ENCODE measurements at regions not wholly inside any gene's neighbourhood (a gene's known extent, or its start where the extent isn't known, plus 50 kb on each side); places are given as distances from the start of the nearest gene placed in this dataset.
"Not testable (repeated sequence)": the region's sequence is repeated elsewhere in the genome, so short reads cannot be mapped to it uniquely, and the experiment has no call there.

DNA sequence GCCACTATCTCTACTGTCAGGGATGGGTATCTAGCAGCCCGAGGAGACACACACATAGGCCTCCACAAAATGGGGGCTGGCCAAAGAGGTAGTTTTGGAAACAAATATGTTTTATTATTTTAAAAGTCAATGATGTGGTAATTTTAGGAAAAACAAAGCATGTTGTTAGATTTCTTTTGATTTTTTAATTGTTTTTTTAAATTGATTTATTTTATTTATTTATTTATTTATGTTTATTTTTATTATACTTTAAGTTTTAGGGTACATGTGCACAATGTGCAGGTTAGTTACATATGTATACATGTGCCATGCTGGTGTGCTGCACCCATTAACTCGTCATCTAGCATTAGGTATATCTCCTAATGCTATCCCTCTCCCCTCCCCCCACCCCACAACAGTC lies 194.8 kb downstream of the EMP1 start:
- WGBS (ENCODE audit: insufficient coverage, low lambda C conversion rate) = no CpG with 5 or more reads among the region's 2 CpGs
- not testable (repeated sequence) for DNase-seq; H3K27ac ChIP-seq (ENCODE audit: low read length)

GRCh38 chr12:13390918-13391317 lies 194.4 kb downstream of the EMP1 start:
- no peak overlapping the region for H3K27ac ChIP-seq (ENCODE audit: low read length)
- no peak for DNase-seq

More for the DNA sequence above, 194.8 kb downstream of the EMP1 start:
- not testable (repeated sequence) for H3K4me1 ChIP-seq (ENCODE audit: control insufficient read depth, insufficient read depth, low read length); H3K36me3 ChIP-seq (ENCODE audit: control insufficient read depth, insufficient read depth, low read length); H3K4me3 ChIP-seq (ENCODE audit: low read length); H3K27me3 ChIP-seq (ENCODE audit: control insufficient read depth, insufficient read depth, low read length); H3K9me3 ChIP-seq (ENCODE audit: control insufficient read depth, low read depth, low read length)

DNA sequence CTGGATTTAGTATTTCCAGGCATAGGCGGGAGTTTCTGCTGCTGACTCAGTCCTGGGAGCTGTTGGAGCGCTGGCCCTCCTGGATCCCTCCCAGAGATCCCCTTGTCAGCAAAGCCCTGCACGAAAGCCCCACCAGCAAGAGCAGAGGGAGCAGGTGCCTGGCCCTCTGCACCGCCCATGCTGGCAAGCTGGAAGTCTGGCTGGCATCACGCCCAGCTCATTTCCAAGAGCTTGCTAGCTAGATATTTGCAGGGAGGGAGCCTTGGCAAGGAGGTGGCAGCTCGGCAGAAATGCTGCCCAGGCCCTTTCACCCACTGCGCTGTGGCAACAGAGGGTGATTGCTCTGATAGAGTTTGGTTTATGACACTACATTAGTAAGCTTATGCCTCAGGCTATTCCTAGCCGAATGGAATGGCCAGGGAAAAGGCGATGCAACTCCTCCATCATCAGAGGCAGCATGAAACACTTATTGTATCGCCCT lies 193.9 kb downstream of the EMP1 start:
- Histone ChIP-seq H3K4me3 (ENCODE audit: low read length) (no peak overlapping the region), H3K9me3 (ENCODE audit: control insufficient read depth, low read depth, low read length) (no peaks in the 10 kb centered on the region), H3K27me3 (ENCODE audit: control insufficient read depth, insufficient read depth, low read length) (no peaks in the 10 kb centered on the region), H3K4me1 (ENCODE audit: control insufficient read depth, insufficient read depth, low read length) (peaks cover 12% of the 10 kb centered on the region), H3K36me3 (ENCODE audit: control insufficient read depth, insufficient read depth, low read length) (no peaks in the 10 kb centered on the region), H3K27ac (ENCODE audit: low read length) (no peak overlapping the region)
- peak; percentile 26 to 50 for DNase-seq
- no CpG with 5 or more reads among the region's 10 CpGs for WGBS (ENCODE audit: insufficient coverage, low lambda C conversion rate)

More at GRCh38 chr12:13390918-13391317, 194.4 kb downstream of the EMP1 start:
- H3K9me3 ChIP-seq (ENCODE audit: control insufficient read depth, low read depth, low read length) = no peaks in the 10 kb centered on the region
- no peaks in the 10 kb centered on the region for H3K36me3 ChIP-seq (ENCODE audit: control insufficient read depth, insufficient read depth, low read length)
- H3K27me3 ChIP-seq (ENCODE audit: control insufficient read depth, insufficient read depth, low read length) = no peaks in the 10 kb centered on the region
- 60% methylated on average over 2 of the region's 7 CpGs for WGBS (ENCODE audit: insufficient coverage, low lambda C conversion rate)
- no peak overlapping the region for H3K4me3 ChIP-seq (ENCODE audit: low read length)
- peaks cover 11% of the 10 kb centered on the region for H3K4me1 ChIP-seq (ENCODE audit: control insufficient read depth, insufficient read depth, low read length)

DNA sequence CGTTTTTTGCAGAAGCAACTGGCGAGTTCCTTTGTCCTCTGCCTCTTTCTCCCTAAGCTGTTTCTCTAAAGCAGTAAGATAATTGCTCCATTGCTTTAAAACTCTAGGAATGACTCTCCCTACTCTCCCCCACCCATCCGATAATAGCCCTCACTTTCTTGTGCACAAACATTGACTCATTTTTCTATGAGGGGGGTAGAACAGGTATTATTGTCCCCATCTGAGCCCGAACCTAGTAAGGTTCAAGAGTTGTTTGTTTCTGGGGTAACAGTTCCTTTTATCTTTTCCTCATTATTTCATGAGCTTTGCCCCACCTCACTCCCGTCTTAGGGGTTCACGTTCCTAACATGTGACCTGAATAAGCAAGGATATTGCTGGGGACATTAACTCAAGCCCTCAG lies 190.6 kb downstream of the EMP1 start:
- Histone ChIP-seq H3K4me1 (ENCODE audit: control insufficient read depth, insufficient read depth, low read length) (peaks cover 23% of the 10 kb centered on the region), H3K36me3 (ENCODE audit: control insufficient read depth, insufficient read depth, low read length) (no peaks in the 10 kb centered on the region), H3K27me3 (ENCODE audit: control insufficient read depth, insufficient read depth, low read length) (no peaks in the 10 kb centered on the region), H3K27ac (ENCODE audit: low read length) (no peak overlapping the region), H3K4me3 (ENCODE audit: low read length) (no peak overlapping the region), H3K9me3 (ENCODE audit: control insufficient read depth, low read depth, low read length) (no peaks in the 10 kb centered on the region)
- no CpG with 5 or more reads among the region's 6 CpGs for WGBS (ENCODE audit: insufficient coverage, low lambda C conversion rate)
- DNase-seq = peak; percentile 38 to 75

DNA sequence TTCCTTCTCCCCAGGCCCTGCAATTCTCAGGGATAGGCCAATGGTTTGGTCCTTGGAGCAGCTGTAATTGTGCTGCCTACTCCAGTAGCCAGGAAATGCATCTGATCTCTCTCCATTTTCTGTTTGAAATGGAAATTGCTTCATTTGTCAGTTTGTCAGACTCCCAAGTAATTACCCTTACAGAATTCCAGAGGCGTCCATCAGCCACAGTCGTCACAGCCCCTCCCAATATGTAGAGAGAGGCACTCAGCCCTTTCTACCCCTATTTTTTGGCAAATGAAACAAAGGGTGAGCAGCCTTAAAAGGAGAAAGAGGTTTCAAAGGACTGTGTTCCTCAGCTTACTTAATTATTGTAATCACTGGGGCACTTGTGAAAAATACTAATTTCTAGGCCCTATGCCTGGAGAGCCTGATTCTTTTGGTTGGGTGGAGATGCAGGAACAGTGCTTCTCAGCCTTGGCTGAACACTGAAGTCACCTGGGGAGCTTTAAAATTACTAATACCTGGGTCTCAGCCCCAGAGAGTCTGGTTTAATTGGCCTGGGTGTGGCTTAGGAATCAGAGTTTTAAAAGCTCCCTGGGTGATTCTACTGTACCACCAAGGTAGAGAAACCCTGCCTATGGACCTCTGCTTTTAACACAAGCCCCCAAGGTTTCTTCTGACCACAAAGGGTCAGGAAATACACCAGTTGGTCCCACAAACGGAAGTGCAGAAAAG lies 190.0 kb downstream of the EMP1 start:
- Histone ChIP-seq H3K4me1 (ENCODE audit: control insufficient read depth, insufficient read depth, low read length) (peaks cover 23% of the 10 kb centered on the region), H3K27me3 (ENCODE audit: control insufficient read depth, insufficient read depth, low read length) (no peaks in the 10 kb centered on the region), H3K36me3 (ENCODE audit: control insufficient read depth, insufficient read depth, low read length) (no peaks in the 10 kb centered on the region), H3K4me3 (ENCODE audit: low read length) (no peak overlapping the region), H3K9me3 (ENCODE audit: control insufficient read depth, low read depth, low read length) (no peaks in the 10 kb centered on the region), H3K27ac (ENCODE audit: low read length) (no peak overlapping the region)
- DNase-seq = no peak
- no CpG with 5 or more reads among the region's 3 CpGs for WGBS (ENCODE audit: insufficient coverage, low lambda C conversion rate)

GRCh38 chr12:13383379-13383778 lies 186.9 kb downstream of the EMP1 start:
- Histone ChIP-seq H3K9me3 (ENCODE audit: control insufficient read depth, low read depth, low read length) (no peaks in the 10 kb centered on the region), H3K4me1 (ENCODE audit: control insufficient read depth, insufficient read depth, low read length) (peaks cover 23% of the 10 kb centered on the region), H3K27me3 (ENCODE audit: control insufficient read depth, insufficient read depth, low read length) (no peaks in the 10 kb centered on the region), H3K4me3 (ENCODE audit: low read length) (no peak overlapping the region), H3K36me3 (ENCODE audit: control insufficient read depth, insufficient read depth, low read length) (no peaks in the 10 kb centered on the region), H3K27ac (ENCODE audit: low read length) (peak overlapping the region; percentile 75)
- WGBS (ENCODE audit: insufficient coverage, low lambda C conversion rate) = no CpG with 5 or more reads among the region's 3 CpGs
- peak; percentile 86 to 91 for DNase-seq

DNA sequence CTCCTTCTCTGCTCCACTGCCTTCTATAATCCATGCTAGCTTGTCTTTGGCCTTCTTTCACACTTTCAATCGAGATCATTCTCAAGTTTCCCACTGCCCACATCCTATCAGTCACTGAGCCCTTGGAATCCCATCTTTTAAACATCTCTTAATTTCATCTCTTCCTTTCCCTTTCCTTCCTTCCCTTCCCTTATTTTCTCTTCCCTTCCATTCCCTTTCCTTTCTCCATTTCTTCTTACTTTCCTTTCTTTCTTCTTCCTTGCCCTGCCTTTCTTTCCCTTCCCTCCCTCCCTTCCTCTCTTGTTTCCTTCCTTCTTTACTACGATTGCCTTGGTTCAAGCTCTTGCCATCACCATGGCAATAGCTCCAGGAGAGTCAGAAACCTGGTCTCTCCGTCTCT lies 183.8 kb downstream of the EMP1 start:
- Histone ChIP-seq H3K4me3 (ENCODE audit: low read length) (no peak overlapping the region), H3K36me3 (ENCODE audit: control insufficient read depth, insufficient read depth, low read length) (no peaks in the 10 kb centered on the region)
- 86% methylated on average over 2 of the region's 3 CpGs for WGBS (ENCODE audit: insufficient coverage, low lambda C conversion rate)

GRCh38 chr12:13379531-13380188 lies 183.1 kb downstream of the EMP1 start:
- Histone ChIP-seq H3K4me3 (ENCODE audit: low read length) (no peak overlapping the region), H3K4me1 (ENCODE audit: control insufficient read depth, insufficient read depth, low read length) (peaks cover 11% of the 10 kb centered on the region), H3K27ac (ENCODE audit: low read length) (no peak overlapping the region), H3K27me3 (ENCODE audit: control insufficient read depth, insufficient read depth, low read length) (no peaks in the 10 kb centered on the region), H3K36me3 (ENCODE audit: control insufficient read depth, insufficient read depth, low read length) (no peaks in the 10 kb centered on the region), H3K9me3 (ENCODE audit: control insufficient read depth, low read depth, low read length) (no peaks in the 10 kb centered on the region)
- no CpG with 5 or more reads among the region's 3 CpGs for WGBS (ENCODE audit: insufficient coverage, low lambda C conversion rate)
- peak; percentile 18 to 38 for DNase-seq

More for the DNA sequence above, 183.8 kb downstream of the EMP1 start:
- no peak for DNase-seq
- no peaks in the 10 kb centered on the region for H3K9me3 ChIP-seq (ENCODE audit: control insufficient read depth, low read depth, low read length)
- peaks cover 11% of the 10 kb centered on the region for H3K4me1 ChIP-seq (ENCODE audit: control insufficient read depth, insufficient read depth, low read length)
- no peak overlapping the region for H3K27ac ChIP-seq (ENCODE audit: low read length)
- no peaks in the 10 kb centered on the region for H3K27me3 ChIP-seq (ENCODE audit: control insufficient read depth, insufficient read depth, low read length)

DNA sequence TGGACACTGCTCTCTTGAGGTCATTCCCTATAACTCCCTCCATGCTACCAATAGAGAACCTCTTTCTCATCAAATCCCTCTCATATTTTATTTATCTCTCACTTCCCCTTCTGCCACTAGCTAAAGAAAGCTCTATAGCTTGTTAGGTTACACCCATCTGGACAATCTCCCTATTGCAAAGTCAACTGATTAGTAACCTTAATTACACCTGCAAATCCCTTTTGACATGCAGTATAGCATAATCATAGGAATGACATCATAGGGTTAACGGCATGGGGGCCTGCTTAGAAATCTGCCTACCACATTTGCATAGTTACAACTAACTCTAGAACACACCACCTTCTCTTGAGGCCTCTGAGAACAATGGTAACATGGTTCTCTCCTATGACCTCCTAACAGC lies 181.2 kb downstream of the EMP1 start:
- Histone ChIP-seq H3K4me1 (ENCODE audit: control insufficient read depth, insufficient read depth, low read length) (peaks cover under 1% of the 10 kb centered on the region), H3K27me3 (ENCODE audit: control insufficient read depth, insufficient read depth, low read length) (peaks cover 5% of the 10 kb centered on the region), H3K9me3 (ENCODE audit: control insufficient read depth, low read depth, low read length) (no peaks in the 10 kb centered on the region), H3K4me3 (ENCODE audit: low read length) (no peak overlapping the region), H3K27ac (ENCODE audit: low read length) (no peak overlapping the region), H3K36me3 (ENCODE audit: control insufficient read depth, insufficient read depth, low read length) (no peaks in the 10 kb centered on the region)
- no CpG with 5 or more reads among the region's 1 CpG for WGBS (ENCODE audit: insufficient coverage, low lambda C conversion rate)
- DNase-seq = no peak

GRCh38 chr12:13376610-13377373 lies 180.3 kb downstream of the EMP1 start:
- WGBS (ENCODE audit: insufficient coverage, low lambda C conversion rate) = 82% methylated on average over 2 of the region's 7 CpGs
- Histone ChIP-seq H3K27me3 (ENCODE audit: control insufficient read depth, insufficient read depth, low read length) (peaks cover 5% of the 10 kb centered on the region), H3K4me3 (ENCODE audit: low read length) (no peak overlapping the region), H3K9me3 (ENCODE audit: control insufficient read depth, low read depth, low read length) (no peaks in the 10 kb centered on the region), H3K4me1 (ENCODE audit: control insufficient read depth, insufficient read depth, low read length) (no peaks in the 10 kb centered on the region), H3K36me3 (ENCODE audit: control insufficient read depth, insufficient read depth, low read length) (no peaks in the 10 kb centered on the region), H3K27ac (ENCODE audit: low read length) (no peak overlapping the region)
- no peak for DNase-seq

All from large intestine (tissue), 3 donors.